Neural cell (in vitro differentiated cells): ENCODE measurements at regions not wholly inside any gene's neighbourhood (a gene's known extent, or its start where the extent isn't known, plus 50 kb on each side); places are given as distances from the start of the nearest gene placed in this dataset.

Source experiments
- CTCF ChIP-seq: fragments of 450-650 bp; IDR thresholded peaks from 2 replicates; pipeline ENCODE4 v1.5.1; 2014; ENCODE audit warnings: antibody characterized with exemption, mild to moderate bottlenecking, moderate library complexity; ENCODE audit not compliant: poor library complexity, severe bottlenecking
- POLR2AphosphoS5 ChIP-seq: IDR thresholded peaks from 2 replicates; pipeline ENCODE4 v1.6.1; 2012

GRCh38 chr2:217680381-217680780 lies 322.4 kb downstream of the TNS1 start:
- TF ChIP-seq CTCF (no peak), POLR2AphosphoS5 (no peak)
